ENCODE measurements at regions not wholly inside any gene's neighbourhood (a gene's known extent, or its start where the extent isn't known, plus 50 kb on each side); places are given as distances from the start of the nearest gene placed in this dataset.

DNA sequence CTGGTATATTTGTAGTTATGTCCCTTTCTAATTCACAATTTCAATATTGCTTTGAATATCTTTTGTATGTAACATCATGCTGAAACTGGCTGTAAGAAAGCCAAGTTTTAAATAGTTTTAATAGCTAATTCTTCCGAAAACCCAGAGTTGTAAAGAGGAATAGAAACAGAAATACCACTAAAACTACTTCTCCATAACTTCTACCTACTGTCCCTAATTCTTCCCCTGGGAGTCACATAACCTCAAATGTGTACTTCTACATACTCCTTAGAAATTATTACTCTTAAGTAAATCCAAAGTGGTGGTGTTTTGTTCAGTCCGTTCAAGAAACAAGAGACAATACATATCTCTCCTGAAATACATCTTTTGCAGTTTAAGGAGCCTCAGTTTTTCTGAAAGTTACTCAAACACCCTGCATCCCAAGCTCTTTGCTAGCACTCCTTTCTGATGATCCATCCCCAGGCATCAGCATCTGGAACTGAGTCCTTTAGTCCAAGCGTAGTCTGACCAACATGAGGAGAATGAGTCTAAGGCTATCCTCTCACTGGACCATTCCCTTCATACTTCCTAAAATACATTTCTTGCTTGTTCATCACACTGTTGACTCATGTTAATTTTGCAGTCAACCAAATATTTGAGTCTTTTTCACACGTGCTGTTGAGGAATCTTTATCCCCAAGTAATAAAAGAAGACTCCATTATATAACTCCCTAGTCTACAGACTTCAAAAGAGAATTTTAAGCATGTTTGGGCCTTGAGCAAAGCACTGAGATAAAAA lies 214.3 kb upstream of the NUDT4 start:
- TF ChIP-seq, protein P1, sequence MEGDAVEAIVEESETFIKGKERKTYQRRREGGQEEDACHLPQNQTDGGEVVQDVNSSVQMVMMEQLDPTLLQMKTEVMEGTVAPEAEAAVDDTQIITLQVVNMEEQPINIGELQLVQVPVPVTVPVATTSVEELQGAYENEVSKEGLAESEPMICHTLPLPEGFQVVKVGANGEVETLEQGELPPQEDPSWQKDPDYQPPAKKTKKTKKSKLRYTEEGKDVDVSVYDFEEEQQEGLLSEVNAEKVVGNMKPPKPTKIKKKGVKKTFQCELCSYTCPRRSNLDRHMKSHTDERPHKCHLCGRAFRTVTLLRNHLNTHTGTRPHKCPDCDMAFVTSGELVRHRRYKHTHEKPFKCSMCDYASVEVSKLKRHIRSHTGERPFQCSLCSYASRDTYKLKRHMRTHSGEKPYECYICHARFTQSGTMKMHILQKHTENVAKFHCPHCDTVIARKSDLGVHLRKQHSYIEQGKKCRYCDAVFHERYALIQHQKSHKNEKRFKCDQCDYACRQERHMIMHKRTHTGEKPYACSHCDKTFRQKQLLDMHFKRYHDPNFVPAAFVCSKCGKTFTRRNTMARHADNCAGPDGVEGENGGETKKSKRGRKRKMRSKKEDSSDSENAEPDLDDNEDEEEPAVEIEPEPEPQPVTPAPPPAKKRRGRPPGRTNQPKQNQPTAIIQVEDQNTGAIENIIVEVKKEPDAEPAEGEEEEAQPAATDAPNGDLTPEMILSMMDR (IDR thresholded peaks at IDR 0.05), result no peak
- no peak for TF ChIP-seq POLR2A (IDR thresholded peaks at IDR 0.05)

Measured in ovary (tissue), 3 donors.